NCI-H82 treated with DMSO at 0.1 percent for 48 hours (cell line): ENCODE measurements at regions not wholly inside any gene's neighbourhood (a gene's known extent, or its start where the extent isn't known, plus 50 kb on each side); places are given as distances from the start of the nearest gene placed in this dataset.

Experiments used
- DNase-seq: peaks from one replicate; lab custom pipeline; 2025; ENCODE audit not compliant: unreplicated experiment; lab: John Stamatoyannopoulos, UW

DNA sequence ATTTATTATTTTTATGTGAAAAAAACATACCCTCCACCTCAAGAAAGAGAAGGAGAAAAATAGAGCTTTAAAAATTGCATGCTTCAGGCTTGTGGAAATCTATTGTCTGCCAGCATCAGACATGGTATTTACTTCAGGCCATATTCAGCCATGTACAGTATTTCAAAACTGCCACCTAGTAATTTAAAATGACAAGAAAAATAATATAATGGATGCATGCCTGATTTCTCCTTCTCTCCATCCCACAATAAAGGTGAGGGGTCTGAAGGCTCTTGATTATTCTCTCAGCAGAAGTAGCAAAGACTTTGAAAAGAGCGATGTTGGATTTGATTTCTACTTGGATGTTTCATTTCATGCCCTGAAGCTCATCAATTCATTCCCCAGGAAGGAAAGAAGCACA is 250.7 kb downstream of the TBC1D4 start:
- no peak for DNase-seq

DNA sequence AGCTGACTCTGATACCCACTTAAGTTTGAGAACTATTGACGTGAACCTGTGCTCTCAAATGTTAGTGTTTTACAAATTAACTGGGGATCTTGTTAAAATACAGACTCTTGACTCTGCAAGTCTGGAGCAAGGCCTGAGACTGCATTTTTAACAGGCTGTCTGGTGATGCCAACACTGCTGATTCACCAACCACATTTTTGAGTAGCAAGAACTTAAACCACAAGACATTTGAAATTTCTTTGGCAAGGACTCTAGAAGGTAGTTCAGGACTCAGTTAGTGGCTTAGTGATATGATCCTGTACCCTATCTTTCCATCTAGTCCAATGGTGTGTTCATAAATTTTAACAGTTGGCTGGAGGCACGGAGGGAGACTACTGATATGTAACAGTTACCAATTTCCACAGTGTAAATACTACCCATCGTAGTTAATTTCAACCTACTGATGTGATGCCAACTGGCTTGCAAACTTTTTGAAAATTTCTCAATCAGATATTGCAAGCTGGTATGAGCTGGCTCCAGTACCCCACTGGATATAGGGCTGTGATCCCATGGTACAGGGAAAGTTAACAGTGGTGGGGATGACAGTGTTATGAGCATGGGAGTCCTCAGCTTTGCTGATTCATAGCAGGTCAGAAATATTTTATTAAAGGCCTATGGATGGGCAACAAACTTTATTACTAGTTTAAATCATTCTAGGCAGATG is 255.1 kb downstream of the TBC1D4 start:
- DNase-seq = no peak

DNA sequence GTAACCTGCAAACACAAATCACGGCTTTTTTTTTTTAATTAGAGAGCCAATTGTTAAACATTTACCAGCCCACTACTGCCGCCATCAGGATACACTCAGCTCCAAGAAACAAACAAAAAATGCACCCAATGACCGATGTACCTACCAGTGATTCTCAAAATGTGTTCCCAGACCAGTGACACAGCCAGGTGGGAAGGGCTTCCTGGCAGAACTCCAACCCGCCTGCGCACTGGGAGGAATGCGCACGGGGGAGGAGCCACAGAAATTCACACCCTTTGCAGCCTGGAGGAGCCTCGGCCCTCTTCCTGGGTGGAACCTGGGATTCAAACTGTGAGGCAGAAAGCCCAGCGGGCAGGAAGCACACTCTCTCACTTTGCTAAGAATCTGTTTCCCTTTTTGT is 255.9 kb downstream of the TBC1D4 start:
- DNase-seq = no peak

DNA sequence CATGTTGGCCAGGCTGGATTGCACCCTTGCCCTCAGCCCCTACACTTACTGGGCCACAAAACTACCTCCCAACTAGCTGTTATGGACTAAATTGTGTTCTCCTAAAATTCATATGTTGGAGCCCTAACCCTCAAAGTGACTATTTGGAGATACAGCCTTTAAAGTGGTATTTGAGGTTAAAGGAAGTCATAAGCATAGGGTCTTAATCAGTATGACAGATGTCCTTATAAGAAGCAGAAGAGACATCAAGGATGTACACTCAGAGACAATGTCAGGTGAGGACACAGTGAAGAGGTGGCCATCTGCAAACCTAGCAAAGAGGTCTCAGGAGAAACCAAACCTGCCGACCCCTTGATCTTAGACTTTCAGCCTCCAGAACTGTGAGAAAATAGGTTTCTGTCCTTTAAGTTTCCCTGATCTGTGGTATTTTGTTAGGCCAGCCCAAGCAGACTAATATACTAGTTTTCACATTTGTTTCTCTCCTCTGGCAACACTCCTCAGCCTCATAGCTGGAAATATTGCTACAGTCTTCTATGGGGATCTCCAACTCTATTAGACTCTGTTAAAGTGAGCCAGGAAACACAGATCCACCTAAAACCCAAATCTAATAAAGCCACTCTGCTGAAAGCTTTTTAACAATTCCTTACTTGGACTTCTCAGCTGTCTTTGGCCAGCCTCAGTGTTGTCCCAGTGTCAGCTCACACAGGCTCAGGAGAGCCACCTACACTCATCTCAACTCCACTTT is 256.5 kb downstream of the TBC1D4 start:
- DNase-seq = no peak

DNA sequence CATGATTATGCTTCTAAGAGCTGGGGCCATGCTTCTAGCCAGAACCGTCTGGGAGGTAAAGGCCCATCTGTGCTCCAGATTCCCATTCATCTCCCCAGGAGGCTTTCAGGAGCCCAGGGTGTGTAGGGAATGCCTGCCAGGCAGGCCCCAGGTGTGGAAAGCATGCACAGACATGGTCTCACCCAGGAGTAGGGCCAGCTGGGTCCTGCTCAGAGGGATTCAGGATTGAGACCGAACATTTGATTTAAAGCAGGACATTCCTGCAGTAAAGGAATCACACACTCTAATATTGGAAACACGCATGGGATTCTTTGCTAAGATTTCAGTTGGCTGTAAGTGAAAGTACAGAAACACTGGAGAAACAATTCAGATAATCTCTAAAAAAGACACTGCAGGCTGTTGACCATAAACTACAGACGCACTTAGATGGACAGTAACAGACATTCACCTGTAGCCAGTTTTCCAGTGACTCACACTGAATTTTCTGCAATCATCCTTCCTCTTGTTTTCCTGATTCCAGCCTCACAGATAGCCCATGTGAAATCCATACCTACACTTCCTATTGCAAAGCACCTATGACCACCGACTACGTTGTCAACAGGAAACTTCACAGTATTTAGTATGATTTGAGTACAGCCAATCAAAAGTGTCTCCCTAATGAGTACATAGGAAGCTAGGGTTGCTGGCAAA is 257.8 kb downstream of the TBC1D4 start:
- DNase-seq = no peak

DNA sequence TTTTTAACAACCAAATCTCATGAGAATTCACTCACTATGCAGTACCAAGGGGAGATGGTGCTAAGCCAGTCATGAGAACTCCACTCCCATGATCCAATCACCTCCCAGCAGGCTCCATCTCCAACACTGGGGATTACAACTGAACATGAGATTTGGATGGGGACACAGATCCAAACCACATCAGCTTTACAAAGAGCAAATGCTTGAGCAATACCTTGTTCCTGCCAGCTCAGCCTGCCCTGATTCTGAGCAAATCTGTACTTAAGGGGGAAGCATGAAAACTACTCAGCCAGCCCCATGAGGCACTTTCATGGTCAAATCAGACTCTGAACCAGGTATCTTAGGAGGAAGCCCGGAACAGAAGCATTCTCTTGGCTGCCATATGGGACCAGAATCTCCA is 259.9 kb downstream of the TBC1D4 start:
- DNase-seq = no peak

DNA sequence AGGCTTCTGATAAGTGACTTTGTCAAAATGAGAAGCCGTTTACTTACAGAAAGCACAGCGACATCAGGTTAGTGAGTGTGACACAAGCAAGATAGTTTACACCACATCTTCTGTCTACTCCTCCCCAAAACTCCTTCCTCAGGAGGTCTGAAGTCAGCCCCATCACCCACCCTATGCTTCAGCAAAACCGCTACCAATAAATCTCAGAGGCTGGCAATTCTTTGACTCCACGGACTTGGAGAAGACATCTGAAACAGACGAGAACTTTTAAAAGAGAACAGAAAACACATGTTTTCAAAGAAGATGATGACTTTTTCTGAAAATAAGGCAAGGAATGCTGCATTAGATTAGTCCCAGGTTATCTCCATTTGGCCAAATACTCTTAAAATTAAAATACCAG is 261.1 kb downstream of the TBC1D4 start:
- DNase-seq = no peak

DNA sequence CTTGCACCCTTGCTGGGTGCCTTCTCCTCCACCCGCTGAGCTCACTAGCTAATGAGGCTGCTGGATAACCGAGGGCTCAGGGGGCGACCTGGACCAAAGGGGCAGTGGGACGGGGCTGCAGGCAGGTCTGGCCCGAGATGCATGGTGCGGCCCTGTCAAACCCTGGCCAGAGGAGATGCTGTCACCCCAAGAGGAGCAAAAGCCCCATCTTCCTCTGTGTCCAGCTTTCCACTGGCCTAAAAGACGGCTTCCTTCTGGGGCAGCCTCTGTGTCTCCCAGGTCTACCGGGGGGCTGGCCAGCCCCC is 261.8 kb downstream of the TBC1D4 start:
- no peak for DNase-seq

DNA sequence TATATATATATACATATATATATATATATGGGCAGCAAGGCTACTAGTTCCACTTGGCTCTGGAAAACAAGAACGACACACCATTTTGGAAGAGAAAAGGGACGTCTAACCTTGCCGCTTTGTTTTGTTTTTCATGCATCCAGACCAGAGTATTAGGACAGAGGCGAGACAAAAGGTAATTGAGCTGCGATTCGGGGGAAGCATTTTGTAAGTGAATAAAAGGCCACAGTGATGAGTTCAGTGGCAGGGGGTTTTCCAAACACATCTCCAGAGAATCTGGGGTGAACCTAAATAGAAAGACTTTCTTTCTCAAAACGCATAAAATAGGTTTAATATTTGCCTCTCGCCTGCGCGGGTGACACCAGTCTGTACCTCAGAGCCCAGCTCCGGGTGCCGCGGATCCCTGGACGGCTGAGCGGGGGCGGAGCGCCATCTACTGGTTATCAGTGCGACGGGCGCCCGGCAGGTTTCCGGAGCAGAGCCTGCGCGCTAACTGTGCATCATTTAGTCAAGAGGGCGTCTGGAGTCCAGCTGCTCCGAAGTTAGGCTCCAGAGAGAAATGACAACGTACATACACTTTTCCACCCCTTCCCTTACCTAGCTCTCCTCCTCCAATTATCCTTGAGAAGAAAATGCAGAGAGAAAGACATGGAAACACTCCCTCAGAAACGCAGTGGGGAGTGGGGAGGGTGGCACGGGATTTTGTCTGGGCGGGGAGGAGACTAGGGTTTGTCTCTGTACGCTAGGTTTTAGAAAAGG is 262.3 kb downstream of the TBC1D4 start:
- DNase-seq = peak; percentile 53

DNA sequence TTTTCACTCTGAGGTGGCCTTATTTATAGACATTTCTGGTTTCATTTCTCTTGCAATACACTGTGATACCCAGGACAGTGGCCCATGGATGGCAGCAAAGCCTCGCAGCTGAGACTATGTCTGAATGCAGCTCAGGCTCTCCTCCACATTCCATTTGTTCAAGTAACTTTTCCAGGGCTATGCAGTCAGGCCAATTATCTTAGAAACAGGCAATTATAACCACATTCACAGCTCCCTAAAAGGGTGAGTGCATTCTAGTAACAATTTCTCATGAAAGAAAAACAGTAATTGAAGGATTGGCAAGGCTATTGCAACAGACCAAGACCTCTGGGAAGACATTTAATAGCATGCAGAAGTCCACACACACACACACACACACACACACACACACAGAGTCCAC is 264.0 kb downstream of the TBC1D4 start:
- DNase-seq = no peak

DNA sequence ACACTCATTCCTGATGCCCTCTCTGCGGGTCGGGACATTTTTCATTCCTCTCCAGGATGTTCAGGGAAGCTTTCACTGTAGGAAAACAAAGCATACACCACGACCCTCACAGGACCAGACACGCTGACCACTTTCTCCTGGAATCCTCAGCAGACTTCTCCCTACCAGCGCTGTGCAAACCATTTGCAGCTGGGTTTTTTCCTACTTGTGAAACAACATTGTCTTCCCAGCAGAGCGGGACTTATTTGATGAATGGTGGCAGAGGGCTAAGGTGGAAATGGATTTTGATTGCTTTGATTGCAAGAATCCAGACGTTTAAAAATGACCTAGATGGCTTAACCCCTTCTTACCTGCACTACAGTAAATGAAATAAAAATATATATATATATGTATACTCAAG is 265.9 kb downstream of the TBC1D4 start:
- DNase-seq = no peak

DNA sequence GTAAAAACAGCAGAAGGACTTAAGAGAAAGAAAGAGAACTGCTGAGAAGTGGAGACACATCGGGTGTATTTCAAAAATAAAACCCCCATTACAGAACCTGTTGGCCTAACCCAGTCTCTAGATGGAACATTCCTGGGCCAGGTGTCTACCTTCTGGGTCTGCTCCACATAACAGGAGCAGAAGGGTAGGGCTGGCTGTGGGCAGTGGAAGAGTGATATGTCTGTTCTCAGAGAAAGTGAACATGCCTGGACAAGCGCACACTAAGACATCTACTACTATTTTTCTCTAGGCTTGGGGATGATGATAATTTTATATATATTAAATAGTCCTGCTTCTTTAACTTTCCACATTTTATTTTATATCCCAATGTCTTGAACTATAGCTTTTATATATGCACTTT is 267.1 kb downstream of the TBC1D4 start:
- DNase-seq = no peak

DNA sequence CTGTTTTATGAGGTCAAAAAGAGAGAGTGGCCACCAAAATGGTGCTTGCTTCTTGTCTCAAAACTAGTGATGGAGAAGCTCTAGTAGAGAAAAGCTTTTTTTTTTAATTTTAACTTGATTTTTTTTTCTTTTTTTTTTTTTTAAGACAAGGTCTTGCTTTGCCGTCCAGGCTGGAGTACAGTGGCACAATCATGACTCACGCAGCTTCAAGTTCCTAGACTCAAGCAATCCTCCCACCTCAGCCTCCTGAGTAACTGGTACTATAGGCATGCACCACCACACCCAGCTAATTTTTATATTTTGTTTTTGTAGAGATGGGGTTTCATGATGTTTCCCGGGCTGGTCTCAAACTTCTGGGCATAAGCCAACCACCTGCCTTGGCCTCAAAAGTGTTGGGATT is 279.0 kb downstream of the TBC1D4 start:
- no peak for DNase-seq

DNA sequence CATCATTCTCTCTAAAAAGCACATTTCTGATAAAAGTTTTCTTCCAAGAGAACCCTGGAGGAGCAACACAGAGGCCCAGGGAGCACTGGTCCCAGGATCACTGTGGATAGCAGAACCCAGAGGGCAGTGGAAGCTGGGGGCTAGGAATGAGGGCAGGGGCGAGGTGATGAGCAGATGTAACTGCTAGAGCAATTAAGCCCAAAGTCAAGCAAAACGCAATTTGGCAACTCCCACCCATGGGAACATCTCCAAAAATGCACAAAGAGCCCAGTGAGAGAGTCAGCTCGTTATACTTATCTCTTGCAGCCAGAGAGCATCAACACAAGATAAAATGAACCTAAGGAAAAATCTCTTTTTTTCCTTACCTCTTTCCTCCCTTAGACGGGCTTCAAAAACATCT is 284.2 kb downstream of the TBC1D4 start:
- no peak for DNase-seq

DNA sequence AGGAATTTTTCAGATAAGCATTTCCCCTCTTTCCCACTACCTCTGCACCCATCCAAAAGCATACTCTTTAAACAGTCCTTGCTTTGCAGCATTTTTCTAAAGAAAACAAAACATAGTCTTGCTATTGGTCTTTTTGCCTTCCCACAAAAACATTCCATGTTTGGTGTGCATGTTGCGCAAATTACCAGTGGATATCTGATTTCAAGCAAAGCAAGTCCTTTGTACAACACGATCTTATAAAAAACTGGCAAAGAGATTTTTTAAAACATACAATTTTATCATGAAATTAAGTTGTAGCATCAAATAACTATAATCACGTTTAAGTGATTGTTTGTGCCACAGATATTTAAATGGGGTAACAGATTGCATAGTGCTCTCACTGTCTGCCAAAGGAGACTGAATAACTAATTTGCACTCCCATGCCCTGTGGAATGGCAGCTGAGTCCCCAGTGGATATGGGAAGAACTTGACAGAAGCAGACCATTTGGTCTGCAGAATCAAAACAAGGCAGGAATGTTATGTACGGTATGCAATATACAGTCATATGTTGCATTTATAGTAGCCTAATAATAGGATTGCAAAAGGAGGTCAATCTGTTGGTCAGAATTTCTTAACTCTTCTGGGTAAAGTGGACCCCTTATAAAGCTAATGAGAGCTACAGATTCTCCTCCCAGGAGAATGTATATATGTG is 285.7 kb downstream of the TBC1D4 start:
- DNase-seq = no peak

DNA sequence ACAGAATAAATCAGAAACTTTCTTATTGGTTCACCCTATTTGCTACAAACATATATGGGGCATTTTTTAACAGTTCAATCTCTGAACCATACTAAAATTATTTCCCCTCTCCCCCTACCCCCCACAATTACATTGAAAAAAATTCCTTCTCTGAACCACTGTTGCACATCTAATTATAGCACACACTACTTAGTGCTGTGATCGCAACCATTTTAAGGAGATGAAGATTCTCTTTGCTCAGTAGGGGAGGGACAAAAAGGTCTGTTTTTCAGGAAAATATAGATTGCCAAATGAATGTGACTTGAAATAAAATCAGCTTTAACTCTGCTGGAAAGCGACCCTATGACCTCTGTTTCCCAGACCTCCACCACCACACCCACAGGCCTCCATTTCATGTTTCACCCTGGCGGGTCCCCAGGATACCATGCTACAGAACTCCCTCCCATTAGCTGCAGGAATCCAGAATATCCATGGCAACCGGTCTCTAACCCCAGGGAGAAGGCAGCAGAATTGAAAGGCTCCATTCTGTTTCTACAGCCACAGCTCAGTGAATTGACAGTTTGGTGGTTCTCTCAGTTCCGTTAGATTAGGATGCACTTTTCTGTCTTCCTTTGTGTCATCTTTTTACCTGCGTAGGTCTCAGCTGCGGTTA is 286.3 kb downstream of the TBC1D4 start:
- DNase-seq = no peak

DNA sequence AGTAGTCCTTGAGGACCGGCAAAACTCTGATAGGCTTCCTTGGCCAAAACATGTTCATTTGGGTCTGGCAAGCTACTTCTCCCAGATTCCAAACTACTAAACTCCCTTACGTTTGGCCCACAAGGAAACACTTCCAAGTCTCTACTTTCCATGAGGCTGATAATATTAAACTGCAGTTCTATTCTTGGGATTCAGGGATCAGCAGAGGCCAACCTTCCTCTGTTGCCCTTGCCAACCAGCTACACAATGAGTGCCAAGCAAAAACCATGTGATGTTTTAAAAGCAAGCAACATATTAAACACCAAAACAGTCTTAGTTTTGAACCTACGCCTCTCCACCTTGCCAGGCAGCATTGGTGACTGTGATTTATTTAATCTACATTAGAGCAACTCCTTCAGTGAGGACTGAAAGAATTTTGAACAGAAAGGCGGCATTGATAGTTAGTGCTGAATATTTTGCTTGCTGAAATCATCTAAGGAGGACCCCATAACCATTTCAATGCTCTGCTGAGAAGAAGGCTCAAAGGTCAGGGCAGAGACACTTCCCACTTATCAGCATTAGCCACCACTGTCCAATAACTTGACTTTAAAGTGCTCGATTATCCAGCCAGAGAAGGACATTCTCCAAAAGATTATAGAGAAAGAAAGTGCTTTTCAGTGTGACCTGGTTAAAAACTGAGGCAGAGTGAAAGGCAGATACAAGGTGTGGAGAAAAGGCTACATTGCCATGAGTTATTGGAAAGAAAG is 287.1 kb downstream of the TBC1D4 start:
- no peak for DNase-seq

DNA sequence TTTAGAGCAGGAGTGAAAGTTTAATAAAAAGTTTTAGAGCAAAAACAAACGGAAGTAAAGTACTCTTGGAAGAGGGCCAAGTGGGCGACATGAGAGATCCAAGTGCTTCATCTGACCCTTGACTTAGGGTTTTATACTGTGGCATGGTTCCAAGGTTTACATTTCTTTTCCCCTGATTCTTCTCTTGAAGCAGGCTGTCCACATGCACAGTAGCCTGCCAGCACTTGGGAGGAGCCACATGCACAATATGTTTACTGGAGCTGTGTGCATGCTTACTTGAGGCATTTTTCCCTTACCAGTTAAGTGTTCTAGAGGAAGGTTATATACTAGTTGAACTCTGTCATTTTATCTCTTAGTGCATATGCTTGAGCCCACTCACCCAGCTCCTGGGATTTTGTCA is 295.6 kb downstream of the TBC1D4 start:
- DNase-seq = no peak

DNA sequence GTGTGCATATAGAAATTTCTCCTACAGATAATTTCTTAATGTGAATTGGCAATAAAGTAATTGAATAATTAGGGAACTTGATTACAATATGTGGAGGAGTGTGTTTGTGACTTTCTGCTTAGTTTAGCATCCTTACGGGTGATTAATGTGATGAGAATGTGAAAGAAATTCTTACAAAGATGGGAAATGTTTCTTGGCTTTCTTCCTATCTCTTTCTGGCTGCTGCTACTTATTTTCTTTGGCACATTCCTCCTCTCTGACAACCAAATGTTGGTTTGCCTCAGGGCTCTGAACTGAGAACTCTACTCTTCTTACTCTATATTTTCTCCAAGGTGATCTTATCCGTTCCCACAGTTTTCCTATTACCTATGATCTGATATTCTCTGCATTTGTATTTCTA is 300.1 kb downstream of the TBC1D4 start:
- DNase-seq = no peak
